GM12878 (cell line): ENCODE measurements at regions not wholly inside any gene's neighbourhood (a gene's known extent, or its start where the extent isn't known, plus 50 kb on each side); places are given as distances from the start of the nearest gene placed in this dataset.

Experiments
- ATAC-seq: fragments of 200-7000 bp; cut with Tn5 transposase; 3 replicates; pipeline ENCODE4 v1.9.1; 2020; ENCODE audit warnings: mild to moderate bottlenecking, moderate library complexity
- BruUV-seq: library from RNA; stranded (reverse); fragments of 400-500 nt; replicated peaks from 2 replicates; lab custom pipeline; 2021; lab: Mats Ljungman, UMichigan
- CTCF ChIA-PET: fragments of 300-600 bp; sonication (Branson Sonifier 250); formaldehyde crosslinking; extraction: SDS; loops from one replicate; lab custom pipeline; 2021; ENCODE audit warnings: inconsistent platforms; lab: Yijun Ruan, JAX
- POLR2A ChIA-PET: fragments of 350-600 bp; formaldehyde crosslinking; extraction: SDS; loops from one replicate; lab custom pipeline; 2021; ENCODE audit warnings: inconsistent platforms; lab: Charles Lee
- RAD21 ChIA-PET: fragments of 300-600 bp; sonication (Branson Sonifier 250); formaldehyde crosslinking; loops from one replicate; lab custom pipeline; 2023; ENCODE audit warnings: antibody characterized with exemption; ENCODE audit not compliant: unreplicated experiment; lab: Charles Lee
- SMC1A ChIA-PET: fragments of 300-600 bp; sonication (Branson Sonifier 250); formaldehyde crosslinking; loops from one replicate; lab custom pipeline; 2023; ENCODE audit not compliant: unreplicated experiment, uncharacterized antibody; lab: Charles Lee
- DNase-seq: peaks from one replicate; pipeline ENCODE4 v3.0.0-alpha.2; 2011; ENCODE audit warnings: low read depth, low spot score
- FAIRE-seq: peaks from 3 replicates; lab custom pipeline; 2011; peaks lifted over from hg19 to GRCh38; lab: Jason Lieb, UNC
- H2AFZ ChIP-seq: 2 replicates; pipeline ENCODE4 v1.6.0; 2011; ENCODE audit warnings: low read depth, low read length, control low read depth; ENCODE audit not compliant: control insufficient read depth
- H3K27ac ChIP-seq: 2 replicates; pipeline ENCODE4 v1.5.1; 2011; ENCODE audit warnings: control low read depth; ENCODE audit not compliant: control insufficient read depth, insufficient read depth
- H3K27me3 ChIP-seq, 2 experiments: replicated peaks in 1 of 2; 2 replicates each; pipeline versions ENCODE4 v1.6.0 to v1.6.1; 2011; ENCODE audit warnings: low read length in 1 of 2; ENCODE audit not compliant: control insufficient read depth in 2 of 2, insufficient read depth in 2 of 2
- H3K36me3 ChIP-seq, 2 experiments: 2 replicates each; pipeline ENCODE4 v1.5.1; 2011; ENCODE audit warnings: low read length in 1 of 2; ENCODE audit not compliant: control insufficient read depth in 2 of 2, insufficient read depth in 2 of 2
- H3K4me1 ChIP-seq: 2 replicates; pipeline ENCODE4 v1.6.1; 2011; ENCODE audit warnings: mild to moderate bottlenecking, low read length, moderate library complexity, mixed read lengths; ENCODE audit not compliant: control insufficient read depth, insufficient read depth
- H3K4me2 ChIP-seq: 2 replicates; pipeline ENCODE4 v1.6.0; 2011; ENCODE audit warnings: control low read depth; ENCODE audit not compliant: control insufficient read depth, insufficient read depth
- H3K4me3 ChIP-seq: fragments of 200-600 bp; sonication (generic); 2 replicates; pipeline ENCODE4 v1.5.1; 2016
- H3K79me2 ChIP-seq: 2 replicates; pipeline ENCODE4 v1.6.0; 2011; ENCODE audit warnings: low read length; ENCODE audit not compliant: control insufficient read depth, insufficient read depth
- H3K9ac ChIP-seq: 2 replicates; pipeline ENCODE4 v1.8.0; 2011; ENCODE audit warnings: low read length, control low read depth, mixed read lengths; ENCODE audit not compliant: control insufficient read depth, insufficient read depth
- H3K9me3 ChIP-seq: replicated peaks from 3 replicates; pipeline ENCODE4 v1.5.1; 2011; ENCODE audit warnings: mild to moderate bottlenecking, low read length; ENCODE audit not compliant: control insufficient read depth, insufficient read depth
- H4K20me1 ChIP-seq: 2 replicates; pipeline ENCODE4 v1.6.0; 2011; ENCODE audit not compliant: control insufficient read depth, insufficient read depth
- BHLHE40 ChIP-seq, 2 experiments: fragments of 450-650 bp in 1 of 2; IDR thresholded peaks; 2 replicates each; pipeline ENCODE4 v1.6.1; 2011 to 2017; ENCODE audit warnings: low read depth in 2 of 2, borderline replicate concordance in 1 of 2, improper control_type of control experiment in 1 of 2, low read length in 1 of 2, mild to moderate bottlenecking in 1 of 2
- HCFC1 ChIP-seq: fragments of 150-350 bp; IDR thresholded peaks from 2 replicates; pipeline ENCODE4 v1.6.1; 2014; ENCODE audit warnings: low read length
- HSF1 ChIP-seq: fragments of 150-350 bp; IDR thresholded peaks from 2 replicates; pipeline ENCODE4 v1.6.1; 2014; ENCODE audit warnings: mild to moderate bottlenecking, low read depth, low read length
- POLR2AphosphoS2 ChIP-seq: IDR thresholded peaks from 2 replicates; pipeline ENCODE4 v1.6.1; 2011; ENCODE audit warnings: low read depth, mild to moderate bottlenecking, low read length, improper control_type of control experiment, moderate library complexity
- POLR2AphosphoS5 ChIP-seq: IDR thresholded peaks from 2 replicates; pipeline ENCODE4 v1.6.1; 2011; ENCODE audit warnings: mild to moderate bottlenecking, low read length, inconsistent platforms
- RBBP5 ChIP-seq: fragments of 200-600 bp; sonication (generic); conservative IDR thresholded peaks from 2 replicates; pipeline ENCODE4 v1.6.1; 2016
- ZBTB11 ChIP-seq: fragments of 450-650 bp; formaldehyde crosslinking; IDR thresholded peaks from 2 replicates; pipeline ENCODE4 v1.5.0; 2022; ENCODE audit warnings: mild to moderate bottlenecking, missing genetic modification characterization
- WGBS: methylation state at CpG from one replicate; pipeline ENCODE4 v1.1.6; 2016; ENCODE audit warnings: low lambda C conversion rate; ENCODE audit not compliant: insufficient replicate concordance, insufficient coverage; ENCODE audit errors: missing lambda C conversion rate; 5-methylcytosine and 5-hydroxymethylcytosine counted together
- in situ Hi-C: fragments of 300-500 bp; cut with MboI; formaldehyde crosslinking; loops from 9 replicates; pipeline ENCODE4 v1.14.3; 2018; ENCODE audit warnings: mixed read lengths
- intact Hi-C: fragments of 100-400 bp; cut with micrococcal nuclease; formaldehyde crosslinking; loops from one replicate; pipeline ENCODE4 v1.14.2; 2022; ENCODE audit not compliant: unreplicated experiment

- TF ChIP-seq ZBTB11 (CRISPR knock-in tag) (no peak), HSF1 (no peak)
Measured at GRCh38 chr3:54032598-54032997, 89.8 kb upstream of the CACNA2D3 start (continued).

DNA sequence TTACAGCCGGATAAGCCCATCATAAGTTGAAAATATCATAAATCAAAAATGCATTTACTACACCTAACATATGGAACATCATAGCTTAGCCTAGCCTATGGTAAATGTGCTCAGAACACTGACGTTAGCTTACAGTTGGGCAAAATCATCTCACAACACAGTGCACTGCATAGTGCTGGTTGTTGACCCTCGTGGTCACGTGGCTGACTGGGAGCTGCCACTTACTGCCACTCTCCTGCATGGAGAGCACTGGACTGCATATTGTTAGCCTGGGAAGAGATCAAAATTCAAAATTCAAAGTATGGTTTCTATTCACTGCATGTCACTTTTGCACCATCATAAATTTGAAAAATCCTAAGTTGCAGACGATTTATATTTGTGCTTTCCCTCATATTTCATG is 94.0 kb upstream of the CACNA2D3 start:
- SMC1A ChIA-PET = no interaction called here
- DNase-seq (no peak), FAIRE-seq (no peak), ATAC-seq (no peak)
- no peak for TF ChIP-seq RBBP5
- TF ChIP-seq HCFC1 = no peak
- TF ChIP-seq POLR2AphosphoS2 = no peak
- no peak for TF ChIP-seq POLR2AphosphoS5
- no peak for TF ChIP-seq BHLHE40 (IDR thresholded peaks at IDR 0.05; ENCODE audit: borderline replicate concordance in 1 of 2, low read depth in 2 of 2, low read length in 1 of 2)
- POLR2A ChIA-PET = no interaction called here
- no peaks in the 10 kb centered on the region for H3K9me3 ChIP-seq
- no peaks in the 10 kb centered on the region for H3K27me3 ChIP-seq
- in situ Hi-C loops = no loop called here
- no peak overlapping the region for H3K27ac ChIP-seq
- no peaks in the 10 kb centered on the region for H3K36me3 ChIP-seq
- WGBS = 2% methylated on average over 5 of the region's 5 CpGs
- BruUV-seq = no TSS peak
- no peaks in the 10 kb centered on the region for H4K20me1 ChIP-seq
- H3K9ac ChIP-seq = no peak overlapping the region
- CTCF ChIA-PET = no interaction called here
- H3K4me1 ChIP-seq = no peaks in the 10 kb centered on the region
- H3K4me2 ChIP-seq = no peak overlapping the region
- no peak overlapping the region for H3K4me3 ChIP-seq
- no peak overlapping the region for H2AFZ ChIP-seq
- intact Hi-C loops = no loop called here
- H3K79me2 ChIP-seq = no peaks in the 10 kb centered on the region
- RAD21 ChIA-PET = no interaction called here
